NCI-H128 (cell line): ENCODE measurements at regions not wholly inside any gene's neighbourhood (a gene's known extent, or its start where the extent isn't known, plus 50 kb on each side); places are given as distances from the start of the nearest gene placed in this dataset.
"Not testable (repeated sequence)": the region's sequence is repeated elsewhere in the genome, so short reads cannot be mapped to it uniquely, and the experiment has no call there.

ENCODE experiments used
- DNase-seq: peaks from one replicate; lab custom pipeline; 2025; ENCODE audit not compliant: unreplicated experiment; lab: John Stamatoyannopoulos, UW

GRCh38 chrX:9260603-9261002, 204.3 kb upstream of the TBL1X start:
- no peak for DNase-seq

GRCh38 chrX:9267415-9267814, 197.4 kb upstream of the TBL1X start:
- DNase-seq: no peak

- DNase-seq: no peak
Observed at GRCh38 chrX:9269134-9269533, 195.7 kb upstream of the TBL1X start.

- DNase-seq: no peak
Observed at GRCh38 chrX:9271789-9272525, 192.9 kb upstream of the TBL1X start.

- DNase-seq: no peak
Observed at GRCh38 chrX:9273744-9274143, 191.1 kb upstream of the TBL1X start.

GRCh38 chrX:9278475-9279233, 186.2 kb upstream of the TBL1X start:
- DNase-seq: no peak

- DNase-seq: no peak
Observed at GRCh38 chrX:9279234-9279544, 185.7 kb upstream of the TBL1X start.

GRCh38 chrX:9280831-9281230, 184.0 kb upstream of the TBL1X start:
- DNase-seq: no peak

GRCh38 chrX:9282325-9282724, 182.5 kb upstream of the TBL1X start:
- DNase-seq: no peak

GRCh38 chrX:9285342-9285771, 179.5 kb upstream of the TBL1X start:
- no peak for DNase-seq

GRCh38 chrX:9286234-9286633, 178.6 kb upstream of the TBL1X start:
- no peak for DNase-seq

- DNase-seq: peak; percentile 88
Observed at GRCh38 chrX:9291629-9292028, 173.2 kb upstream of the TBL1X start.

- no peak for DNase-seq
Observed at GRCh38 chrX:9293051-9293496, 171.8 kb upstream of the TBL1X start.

GRCh38 chrX:9293903-9294302, 171.0 kb upstream of the TBL1X start:
- DNase-seq: no peak

- DNase-seq: no peak
Observed at GRCh38 chrX:9295551-9295950, 169.3 kb upstream of the TBL1X start.

GRCh38 chrX:9298221-9298620, 166.6 kb upstream of the TBL1X start:
- DNase-seq: no peak

GRCh38 chrX:9299681-9300080, 165.2 kb upstream of the TBL1X start:
- not testable (repeated sequence) for DNase-seq

GRCh38 chrX:9301836-9302235, 163.0 kb upstream of the TBL1X start:
- no peak for DNase-seq

GRCh38 chrX:9302381-9302780, 162.5 kb upstream of the TBL1X start:
- no peak for DNase-seq

GRCh38 chrX:9308426-9308825, 156.4 kb upstream of the TBL1X start:
- DNase-seq: no peak

GRCh38 chrX:9310616-9311015, 154.2 kb upstream of the TBL1X start:
- DNase-seq: no peak

- DNase-seq: no peak
Observed at GRCh38 chrX:9311421-9312160, 153.3 kb upstream of the TBL1X start.
